Osteoblast (primary cell): ENCODE measurements at regions not wholly inside any gene's neighbourhood (a gene's known extent, or its start where the extent isn't known, plus 50 kb on each side); places are given as distances from the start of the nearest gene placed in this dataset.
A peak's percentile ranks its signal among the peaks of the same experiment; 100 is the strongest.

Experiments used
- DNase-seq: peaks from one replicate; pipeline ENCODE4 v3.0.0; 2011; ENCODE audit warnings: low spot score, mixed read lengths; ENCODE audit not compliant: insufficient read length; ENCODE audit errors: missing footprints
- H2AFZ ChIP-seq: 2 replicates; pipeline ENCODE4 v1.6.0; 2011; ENCODE audit warnings: mild to moderate bottlenecking, low read length
- H3K27ac ChIP-seq: 2 replicates; pipeline ENCODE4 v1.5.1; 2011; ENCODE audit warnings: mild to moderate bottlenecking, low read depth, low read length, moderate library complexity
- H3K27me3 ChIP-seq: 2 replicates; pipeline ENCODE4 v1.6.0; 2012; ENCODE audit warnings: mild to moderate bottlenecking, control low read depth, inconsistent platforms, low read length, moderate library complexity; ENCODE audit not compliant: insufficient read depth
- H3K36me3 ChIP-seq: 2 replicates; pipeline ENCODE4 v1.5.1; 2011; ENCODE audit warnings: mild to moderate bottlenecking, low read length, control low read depth, moderate library complexity; ENCODE audit not compliant: insufficient read depth
- H3K4me1 ChIP-seq: 2 replicates; pipeline ENCODE4 v1.5.1; 2011; ENCODE audit warnings: mild to moderate bottlenecking, low read length, control low read depth, moderate library complexity; ENCODE audit not compliant: insufficient read depth
- H3K4me2 ChIP-seq: 2 replicates; pipeline ENCODE4 v1.6.0; 2011; ENCODE audit warnings: mild to moderate bottlenecking, low read length; ENCODE audit not compliant: insufficient read depth
- H3K4me3 ChIP-seq: fragments of 200-600 bp; sonication (generic); 3 replicates; pipeline ENCODE4 v1.5.1; 2012; ENCODE audit warnings: mild to moderate bottlenecking, low read length, inconsistent platforms; ENCODE audit not compliant: insufficient read depth
- H3K79me2 ChIP-seq: 2 replicates; pipeline ENCODE4 v1.6.0; 2012; ENCODE audit warnings: mild to moderate bottlenecking, low read length, control low read depth, inconsistent platforms; ENCODE audit not compliant: insufficient read depth
- H3K9me3 ChIP-seq: 2 replicates; pipeline ENCODE4 v1.5.1; 2011; ENCODE audit warnings: low read depth, low read length, control low read depth
- H4K20me1 ChIP-seq: 2 replicates; pipeline ENCODE4 v1.6.0; 2012; ENCODE audit warnings: mild to moderate bottlenecking, low read length, control low read depth; ENCODE audit not compliant: insufficient read depth
- TF ChIP-seq, protein P1 (sequence below): IDR thresholded peaks from 2 replicates; pipeline ENCODE4 v1.5.1; 2011; ENCODE audit warnings: mild to moderate bottlenecking, low read depth, low read length, moderate library complexity; ENCODE audit errors: extremely low read depth

DNA sequence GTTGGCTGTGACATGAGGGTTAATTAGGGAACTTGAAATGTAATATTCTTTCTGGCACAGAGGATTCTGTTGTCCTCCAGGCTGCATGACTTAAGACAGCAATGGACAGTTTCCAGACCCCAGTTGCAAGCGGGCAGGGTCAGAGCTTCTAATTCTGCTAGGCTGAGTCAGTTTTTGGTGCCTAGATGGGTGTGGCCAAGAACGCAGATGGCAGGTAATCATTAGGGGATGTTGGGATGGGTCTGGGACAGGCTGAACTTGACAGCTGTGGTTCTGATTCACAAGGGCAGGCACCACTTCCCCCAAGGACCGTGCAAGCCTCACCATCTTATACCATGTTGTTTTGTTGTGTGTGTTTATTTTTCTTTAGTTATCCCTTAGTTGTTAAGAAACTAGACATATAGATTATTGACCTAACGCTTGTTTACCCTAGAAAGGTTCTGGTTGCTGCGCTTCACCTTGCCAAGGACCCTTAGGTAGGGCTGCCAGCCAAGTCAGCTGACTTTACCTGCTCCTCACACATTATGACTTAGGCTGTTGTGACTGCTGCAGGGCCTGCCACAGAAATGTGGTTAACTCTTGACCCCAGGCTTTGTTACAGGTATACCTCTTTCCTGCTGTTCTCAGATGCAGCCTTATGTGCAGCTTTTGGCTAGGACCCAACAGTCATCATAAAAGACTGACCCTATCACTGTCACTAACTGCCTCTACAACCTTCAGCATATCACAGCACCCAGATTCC is 117.7 kb upstream of the KLF12 start:
- H3K4me1 ChIP-seq = peaks cover 21% of the 10 kb centered on the region
- no peaks in the 10 kb centered on the region for H3K36me3 ChIP-seq
- H3K79me2 ChIP-seq = no peaks in the 10 kb centered on the region
- H3K9me3 ChIP-seq = peaks cover 4% of the 10 kb centered on the region
- no peak overlapping the region for H3K4me2 ChIP-seq
- no peaks in the 10 kb centered on the region for H4K20me1 ChIP-seq
- no peak for DNase-seq
- H2AFZ ChIP-seq = no peak overlapping the region
- H3K27me3 ChIP-seq = no peaks in the 10 kb centered on the region
- no peak overlapping the region for H3K4me3 ChIP-seq
- TF ChIP-seq, protein P1, sequence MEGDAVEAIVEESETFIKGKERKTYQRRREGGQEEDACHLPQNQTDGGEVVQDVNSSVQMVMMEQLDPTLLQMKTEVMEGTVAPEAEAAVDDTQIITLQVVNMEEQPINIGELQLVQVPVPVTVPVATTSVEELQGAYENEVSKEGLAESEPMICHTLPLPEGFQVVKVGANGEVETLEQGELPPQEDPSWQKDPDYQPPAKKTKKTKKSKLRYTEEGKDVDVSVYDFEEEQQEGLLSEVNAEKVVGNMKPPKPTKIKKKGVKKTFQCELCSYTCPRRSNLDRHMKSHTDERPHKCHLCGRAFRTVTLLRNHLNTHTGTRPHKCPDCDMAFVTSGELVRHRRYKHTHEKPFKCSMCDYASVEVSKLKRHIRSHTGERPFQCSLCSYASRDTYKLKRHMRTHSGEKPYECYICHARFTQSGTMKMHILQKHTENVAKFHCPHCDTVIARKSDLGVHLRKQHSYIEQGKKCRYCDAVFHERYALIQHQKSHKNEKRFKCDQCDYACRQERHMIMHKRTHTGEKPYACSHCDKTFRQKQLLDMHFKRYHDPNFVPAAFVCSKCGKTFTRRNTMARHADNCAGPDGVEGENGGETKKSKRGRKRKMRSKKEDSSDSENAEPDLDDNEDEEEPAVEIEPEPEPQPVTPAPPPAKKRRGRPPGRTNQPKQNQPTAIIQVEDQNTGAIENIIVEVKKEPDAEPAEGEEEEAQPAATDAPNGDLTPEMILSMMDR = no peak
- peak overlapping the region; percentile 87 for H3K27ac ChIP-seq

GRCh38 chr13:74250738-74251190 is 116.6 kb upstream of the KLF12 start:
- Histone ChIP-seq H3K27ac (peak overlapping the region; percentile 87), H3K4me2 (peak overlapping the region; percentile 9)

DNA sequence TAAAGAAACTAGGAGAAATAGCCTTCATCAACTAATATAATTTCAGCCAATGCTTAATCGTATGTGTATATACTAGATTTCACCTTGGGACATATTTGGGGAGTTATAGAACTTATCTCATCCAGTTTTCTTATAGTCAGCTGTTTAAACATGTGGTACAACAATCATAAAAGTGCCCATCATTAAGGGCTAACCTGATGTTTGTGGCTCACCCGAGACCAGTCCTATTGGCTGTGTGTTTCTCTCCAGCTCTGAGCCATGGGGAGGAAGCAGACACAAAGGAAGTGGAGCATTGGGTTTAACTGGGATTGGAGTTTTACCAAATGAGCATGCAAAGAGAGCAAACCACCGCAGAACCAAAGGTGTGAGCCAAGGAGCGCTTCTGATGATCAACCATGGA is 114.3 kb upstream of the KLF12 start:
- Histone ChIP-seq H4K20me1 (no peaks in the 10 kb centered on the region), H3K4me1 (peaks cover 53% of the 10 kb centered on the region)
- TF ChIP-seq, protein P1 = no peak

More at GRCh38 chr13:74250738-74251190, 116.6 kb upstream of the KLF12 start:
- peaks cover 33% of the 10 kb centered on the region for H3K4me1 ChIP-seq
- H3K9me3 ChIP-seq = peaks cover 4% of the 10 kb centered on the region
- no peaks in the 10 kb centered on the region for H4K20me1 ChIP-seq
- no peak overlapping the region for H3K4me3 ChIP-seq
- H3K27me3 ChIP-seq = no peaks in the 10 kb centered on the region
- TF ChIP-seq, protein P1 = no peak
- H3K36me3 ChIP-seq = no peaks in the 10 kb centered on the region
- H2AFZ ChIP-seq = no peak overlapping the region
- H3K79me2 ChIP-seq = no peaks in the 10 kb centered on the region
- peak; percentile 72 for DNase-seq

DNA sequence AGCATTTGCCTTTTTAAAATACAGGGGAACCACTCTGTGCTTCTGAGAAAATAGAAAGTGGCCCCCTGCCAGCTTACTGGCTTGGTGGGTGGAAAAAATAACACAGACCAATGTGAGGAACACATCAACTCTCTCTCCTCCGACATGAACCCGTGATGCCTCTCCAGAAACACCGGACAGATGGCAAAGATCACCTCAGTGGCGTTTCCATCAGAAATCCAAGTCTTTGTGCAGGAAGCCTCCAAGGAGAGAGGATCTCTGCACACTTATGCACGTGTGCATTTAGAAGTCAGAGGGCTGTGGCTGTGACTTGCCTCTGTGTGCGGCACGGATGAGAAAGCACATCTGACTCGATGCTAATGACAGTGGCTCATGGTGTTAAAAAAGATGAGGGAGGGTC is 112.3 kb upstream of the KLF12 start:
- H2AFZ ChIP-seq = peak overlapping the region; percentile 86
- TF ChIP-seq, protein P1 = no peak
- H3K27ac ChIP-seq = peak overlapping the region; percentile 97
- no peaks in the 10 kb centered on the region for H3K79me2 ChIP-seq
- peaks cover 4% of the 10 kb centered on the region for H3K9me3 ChIP-seq
- H3K27me3 ChIP-seq = no peaks in the 10 kb centered on the region
- H3K4me2 ChIP-seq = peak overlapping the region; percentile 76
- peak overlapping the region; percentile 50 for H3K4me3 ChIP-seq
- H3K4me1 ChIP-seq = peaks cover 49% of the 10 kb centered on the region
- no peaks in the 10 kb centered on the region for H4K20me1 ChIP-seq
- DNase-seq = peak; percentile 31
- H3K36me3 ChIP-seq = no peaks in the 10 kb centered on the region

More for the DNA sequence above, 114.3 kb upstream of the KLF12 start:
- Histone ChIP-seq H3K36me3 (no peaks in the 10 kb centered on the region), H3K4me3 (no peak overlapping the region), H3K4me2 (no peak overlapping the region), H3K79me2 (no peaks in the 10 kb centered on the region), H3K27ac (no peak overlapping the region), H2AFZ (no peak overlapping the region), H3K27me3 (no peaks in the 10 kb centered on the region), H3K9me3 (peaks cover 4% of the 10 kb centered on the region)
- no peak for DNase-seq
